ENCODE measurements at regions not wholly inside any gene's neighbourhood (a gene's known extent, or its start where the extent isn't known, plus 50 kb on each side); places are given as distances from the start of the nearest gene placed in this dataset.
A peak's percentile ranks its signal among the peaks of the same experiment; 100 is the strongest.

- no peak for DNase-seq
- Histone ChIP-seq H2AK5ac (ENCODE audit: low read length, severe bottlenecking) (no peak overlapping the region), H3K18ac (ENCODE audit: low read depth in 1 of 2, low read length in 2 of 2) (no peak overlapping the region), H4K8ac (ENCODE audit: low read length) (no peak overlapping the region), H2AFZ (ENCODE audit: low read depth, low read length) (no peak overlapping the region), H3K27ac (ENCODE audit: low read length, poor library complexity, severe bottlenecking) (no peak overlapping the region), H3K4me2 (ENCODE audit: low read length, poor library complexity, severe bottlenecking) (no peak overlapping the region), H3K14ac (ENCODE audit: low read length in 2 of 2) (no peak overlapping the region), H3K9ac (ENCODE audit: low read length) (no peak overlapping the region), H2BK12ac (ENCODE audit: low read length in 2 of 2) (no peak overlapping the region), H3K79me1 (replicated peaks; ENCODE audit: low read length, poor library complexity, severe bottlenecking) (no peaks in the 10 kb centered on the region), H2BK15ac (ENCODE audit: low read depth, poor library complexity, severe bottlenecking) (no peak overlapping the region), H4K91ac (ENCODE audit: low read length) (no peak overlapping the region), H3K4me1 (ENCODE audit: control insufficient read depth, insufficient read depth, low read depth, low read length) (no peaks in the 10 kb centered on the region), H3K36me3 (ENCODE audit: control insufficient read depth in 1 of 2, insufficient read depth in 2 of 2, low read depth in 1 of 2, low read length in 2 of 2) (no peaks in the 10 kb centered on the region), H3K23ac (ENCODE audit: low read length in 2 of 2) (no peak overlapping the region), H3K9me3 (ENCODE audit: control insufficient read depth, low read length) (peaks cover 15% of the 10 kb centered on the region), H2BK120ac (ENCODE audit: low read depth, low read length) (no peak overlapping the region), H2BK5ac (ENCODE audit: low read depth, low read length, poor library complexity, severe bottlenecking) (no peak overlapping the region), H3K4ac (ENCODE audit: low read depth in 1 of 2, low read length in 2 of 2) (no peak overlapping the region), H3K27me3 (ENCODE audit: control insufficient read depth in 1 of 2, insufficient read depth in 1 of 2, low read length in 2 of 2) (peaks cover 0 to 12% of the 10 kb centered on the region in 2 experiments), H3K4me3 (ENCODE audit: insufficient read depth in 1 of 2, low read depth in 1 of 2, low read length in 2 of 2) (no peak overlapping the region)
- WGBS = 80% methylated on average over 2 of the region's 2 CpGs
Measured at GRCh38 chr4:81526706-81527105, 55.0 kb upstream of the RASGEF1B start.

- H2AFZ ChIP-seq (ENCODE audit: low read depth, low read length) = no peak overlapping the region
- H3K9me3 ChIP-seq (ENCODE audit: control insufficient read depth, low read length) = peaks cover 15% of the 10 kb centered on the region
- H3K9ac ChIP-seq (ENCODE audit: low read length) = no peak overlapping the region
- H3K27ac ChIP-seq (ENCODE audit: low read length, poor library complexity, severe bottlenecking) = no peak overlapping the region
- H2BK12ac ChIP-seq (ENCODE audit: low read length in 2 of 2) = no peak overlapping the region
- no peak overlapping the region for H2BK5ac ChIP-seq (ENCODE audit: low read depth, low read length, poor library complexity, severe bottlenecking)
- H3K27me3 ChIP-seq (ENCODE audit: control insufficient read depth in 1 of 2, insufficient read depth in 1 of 2, low read length in 2 of 2) = peaks cover 0 to 9% of the 10 kb centered on the region in 2 experiments
- H3K14ac ChIP-seq (ENCODE audit: low read length in 2 of 2) = no peak overlapping the region
- no peaks in the 10 kb centered on the region for H3K4me1 ChIP-seq (ENCODE audit: control insufficient read depth, insufficient read depth, low read depth, low read length)
- H3K4me3 ChIP-seq (ENCODE audit: insufficient read depth in 1 of 2, low read depth in 1 of 2, low read length in 2 of 2) = no peak overlapping the region
- H3K36me3 ChIP-seq (ENCODE audit: control insufficient read depth in 1 of 2, insufficient read depth in 2 of 2, low read depth in 1 of 2, low read length in 2 of 2) = no peaks in the 10 kb centered on the region
- H3K4ac ChIP-seq (ENCODE audit: low read depth in 1 of 2, low read length in 2 of 2) = no peak overlapping the region
- H4K91ac ChIP-seq (ENCODE audit: low read length) = no peak overlapping the region
- no peak overlapping the region for H3K4me2 ChIP-seq (ENCODE audit: low read length, poor library complexity, severe bottlenecking)
- H2BK15ac ChIP-seq (ENCODE audit: low read depth, poor library complexity, severe bottlenecking) = no peak overlapping the region
- no peak for DNase-seq
- no peak overlapping the region for H3K18ac ChIP-seq (ENCODE audit: low read depth in 1 of 2, low read length in 2 of 2)
- H2BK120ac ChIP-seq (ENCODE audit: low read depth, low read length) = no peak overlapping the region
- H3K23ac ChIP-seq (ENCODE audit: low read length in 2 of 2) = peak overlapping the region in 1 of 2 experiments; percentile 24
- no peak overlapping the region for H2AK5ac ChIP-seq (ENCODE audit: low read length, severe bottlenecking)
- H4K8ac ChIP-seq (ENCODE audit: low read length) = no peak overlapping the region
- 60% methylated on average over 1 of the region's 2 CpGs for WGBS
- H3K79me1 ChIP-seq (replicated peaks; ENCODE audit: low read length, poor library complexity, severe bottlenecking) = no peaks in the 10 kb centered on the region
Measured at GRCh38 chr4:81523672-81524327, 52.1 kb upstream of the RASGEF1B start.

DNA sequence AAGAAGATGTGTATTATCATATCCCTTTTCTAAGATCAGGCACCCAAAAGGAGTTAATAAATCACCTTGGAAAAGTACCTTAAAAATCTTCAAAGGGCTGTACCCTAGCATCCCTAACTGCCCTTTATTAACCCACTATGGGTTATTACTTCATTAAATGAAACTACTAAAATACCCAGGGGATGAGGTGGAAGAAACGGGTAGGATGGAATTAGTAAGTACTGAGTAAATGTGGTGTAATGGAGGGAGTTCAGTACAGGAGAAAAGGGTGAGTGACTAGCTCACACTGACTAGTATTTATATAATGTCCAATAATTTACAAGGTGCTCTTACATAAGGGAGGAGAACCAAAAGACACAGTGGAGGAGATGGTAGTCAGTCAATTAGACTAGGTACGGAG is 51.0 kb upstream of the RASGEF1B start:
- no peak overlapping the region for H3K4me2 ChIP-seq (ENCODE audit: low read length, poor library complexity, severe bottlenecking)
- no peak overlapping the region for H3K14ac ChIP-seq (ENCODE audit: low read length in 2 of 2)
- H3K27ac ChIP-seq (ENCODE audit: low read length, poor library complexity, severe bottlenecking) = no peak overlapping the region
- H2BK15ac ChIP-seq (ENCODE audit: low read depth, poor library complexity, severe bottlenecking) = no peak overlapping the region
- H4K8ac ChIP-seq (ENCODE audit: low read length) = no peak overlapping the region
- no peak overlapping the region for H2AFZ ChIP-seq (ENCODE audit: low read depth, low read length)
- H3K4me3 ChIP-seq (ENCODE audit: insufficient read depth in 1 of 2, low read depth in 1 of 2, low read length in 2 of 2) = no peak overlapping the region
- no peak overlapping the region for H3K18ac ChIP-seq (ENCODE audit: low read depth in 1 of 2, low read length in 2 of 2)
- H2BK5ac ChIP-seq (ENCODE audit: low read depth, low read length, poor library complexity, severe bottlenecking) = no peak overlapping the region
- H3K27me3 ChIP-seq (ENCODE audit: control insufficient read depth in 1 of 2, insufficient read depth in 1 of 2, low read length in 2 of 2) = peaks cover 0 to 3% of the 10 kb centered on the region in 2 experiments
- WGBS = no CpG with 5 or more reads among the region's 2 CpGs
- H3K9ac ChIP-seq (ENCODE audit: low read length) = no peak overlapping the region
- peaks cover 12% of the 10 kb centered on the region for H3K9me3 ChIP-seq (ENCODE audit: control insufficient read depth, low read length)
- no peak for DNase-seq
- no peak overlapping the region for H3K4ac ChIP-seq (ENCODE audit: low read depth in 1 of 2, low read length in 2 of 2)
- H2BK12ac ChIP-seq (ENCODE audit: low read length in 2 of 2) = no peak overlapping the region
- H3K4me1 ChIP-seq (ENCODE audit: control insufficient read depth, insufficient read depth, low read depth, low read length) = no peaks in the 10 kb centered on the region
- H2BK120ac ChIP-seq (ENCODE audit: low read depth, low read length) = no peak overlapping the region
- H3K79me1 ChIP-seq (replicated peaks; ENCODE audit: low read length, poor library complexity, severe bottlenecking) = no peaks in the 10 kb centered on the region
- H3K23ac ChIP-seq (ENCODE audit: low read length in 2 of 2) = no peak overlapping the region
- no peak overlapping the region for H2AK5ac ChIP-seq (ENCODE audit: low read length, severe bottlenecking)
- no peaks in the 10 kb centered on the region for H3K36me3 ChIP-seq (ENCODE audit: control insufficient read depth in 1 of 2, insufficient read depth in 2 of 2, low read depth in 1 of 2, low read length in 2 of 2)
- no peak overlapping the region for H4K91ac ChIP-seq (ENCODE audit: low read length)

DNA sequence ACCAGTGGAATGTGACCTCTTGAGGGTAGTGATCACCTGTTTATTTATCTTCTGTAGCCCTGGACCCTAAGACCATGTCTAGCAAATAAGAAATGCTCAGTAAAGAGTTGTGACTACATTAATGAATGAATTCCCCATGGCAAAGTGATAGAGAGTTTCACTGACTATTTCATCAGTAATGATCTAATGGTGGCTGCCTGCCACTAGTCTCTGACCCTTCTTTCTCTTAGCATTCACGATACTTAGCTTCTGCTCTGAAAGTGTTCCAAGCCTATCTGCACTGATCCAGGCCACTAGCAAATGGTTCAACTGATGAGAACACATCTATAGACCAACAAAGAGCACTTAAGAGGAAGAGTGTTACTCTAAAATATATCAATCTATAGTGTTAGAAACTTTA is 50.0 kb upstream of the RASGEF1B start:
- H3K23ac ChIP-seq (ENCODE audit: low read length in 2 of 2) = no peak overlapping the region
- no peak for DNase-seq
- H3K9ac ChIP-seq (ENCODE audit: low read length) = no peak overlapping the region
- no peak overlapping the region for H3K4me3 ChIP-seq (ENCODE audit: insufficient read depth in 1 of 2, low read depth in 1 of 2, low read length in 2 of 2)
- H2BK15ac ChIP-seq (ENCODE audit: low read depth, poor library complexity, severe bottlenecking) = no peak overlapping the region
- no peak overlapping the region for H3K14ac ChIP-seq (ENCODE audit: low read length in 2 of 2)
- no peak overlapping the region for H4K91ac ChIP-seq (ENCODE audit: low read length)
- WGBS = 88% methylated on average over 1 of the region's 1 CpG
- peaks cover 5% of the 10 kb centered on the region for H3K9me3 ChIP-seq (ENCODE audit: control insufficient read depth, low read length)
- no peak overlapping the region for H2BK12ac ChIP-seq (ENCODE audit: low read length in 2 of 2)
- H3K27ac ChIP-seq (ENCODE audit: low read length, poor library complexity, severe bottlenecking) = no peak overlapping the region
- peaks cover 0 to 3% of the 10 kb centered on the region in 2 experiments for H3K27me3 ChIP-seq (ENCODE audit: control insufficient read depth in 1 of 2, insufficient read depth in 1 of 2, low read length in 2 of 2)
- H3K4me1 ChIP-seq (ENCODE audit: control insufficient read depth, insufficient read depth, low read depth, low read length) = no peaks in the 10 kb centered on the region
- no peak overlapping the region for H2BK120ac ChIP-seq (ENCODE audit: low read depth, low read length)
- no peak overlapping the region for H3K4me2 ChIP-seq (ENCODE audit: low read length, poor library complexity, severe bottlenecking)
- H2AK5ac ChIP-seq (ENCODE audit: low read length, severe bottlenecking) = no peak overlapping the region
- no peaks in the 10 kb centered on the region for H3K36me3 ChIP-seq (ENCODE audit: control insufficient read depth in 1 of 2, insufficient read depth in 2 of 2, low read depth in 1 of 2, low read length in 2 of 2)
- no peak overlapping the region for H3K18ac ChIP-seq (ENCODE audit: low read depth in 1 of 2, low read length in 2 of 2)
- no peak overlapping the region for H4K8ac ChIP-seq (ENCODE audit: low read length)
- no peak overlapping the region for H3K4ac ChIP-seq (ENCODE audit: low read depth in 1 of 2, low read length in 2 of 2)
- no peaks in the 10 kb centered on the region for H3K79me1 ChIP-seq (replicated peaks; ENCODE audit: low read length, poor library complexity, severe bottlenecking)
- no peak overlapping the region for H2AFZ ChIP-seq (ENCODE audit: low read depth, low read length)
- no peak overlapping the region for H2BK5ac ChIP-seq (ENCODE audit: low read depth, low read length, poor library complexity, severe bottlenecking)

Data from mesenchymal stem cell (in vitro differentiated cells and primary cell).